ENCODE measurements at regions not wholly inside any gene's neighbourhood (a gene's known extent, or its start where the extent isn't known, plus 50 kb on each side); places are given as distances from the start of the nearest gene placed in this dataset.

DNA sequence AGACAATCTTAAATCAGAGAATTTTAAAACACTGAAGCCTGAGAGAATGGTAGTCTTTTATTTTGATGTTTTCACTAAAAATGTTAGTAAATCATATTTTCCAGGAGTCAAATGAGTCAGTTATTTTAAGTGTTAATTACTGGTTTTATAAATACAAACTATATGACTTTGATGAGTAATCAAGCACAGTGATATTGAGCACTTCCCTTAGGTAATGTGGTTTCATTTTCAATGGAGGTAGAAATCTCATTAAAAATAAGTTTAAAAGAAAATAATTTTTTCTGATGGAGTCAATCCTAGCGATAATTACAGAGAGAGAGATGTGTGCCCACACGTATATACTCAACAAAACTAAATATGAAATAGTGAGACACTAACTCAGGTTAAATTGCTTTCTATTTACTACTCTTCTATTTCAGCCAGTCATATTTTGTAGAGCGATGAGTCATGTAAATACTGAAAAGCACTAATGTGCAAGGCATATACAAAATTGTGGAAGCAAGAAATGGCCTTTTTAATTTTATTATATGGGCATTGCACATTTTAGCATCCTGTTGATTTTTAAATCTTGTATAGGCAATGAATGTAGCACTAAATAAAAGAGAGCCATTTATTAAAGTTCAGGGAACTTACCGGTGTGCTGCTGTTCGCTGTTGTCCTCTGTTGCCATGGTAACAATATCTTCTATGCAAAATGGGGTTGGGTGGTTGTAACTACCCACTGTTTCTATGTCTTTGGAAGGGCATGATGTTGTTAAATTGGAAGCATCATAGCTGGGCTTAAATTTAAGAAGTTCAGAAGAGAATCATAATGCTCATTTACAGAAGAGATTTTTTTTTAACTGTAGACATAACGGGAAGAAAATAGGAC, 513.7 kb downstream of the TLL1 start:
- TF ChIP-seq, protein P1, sequence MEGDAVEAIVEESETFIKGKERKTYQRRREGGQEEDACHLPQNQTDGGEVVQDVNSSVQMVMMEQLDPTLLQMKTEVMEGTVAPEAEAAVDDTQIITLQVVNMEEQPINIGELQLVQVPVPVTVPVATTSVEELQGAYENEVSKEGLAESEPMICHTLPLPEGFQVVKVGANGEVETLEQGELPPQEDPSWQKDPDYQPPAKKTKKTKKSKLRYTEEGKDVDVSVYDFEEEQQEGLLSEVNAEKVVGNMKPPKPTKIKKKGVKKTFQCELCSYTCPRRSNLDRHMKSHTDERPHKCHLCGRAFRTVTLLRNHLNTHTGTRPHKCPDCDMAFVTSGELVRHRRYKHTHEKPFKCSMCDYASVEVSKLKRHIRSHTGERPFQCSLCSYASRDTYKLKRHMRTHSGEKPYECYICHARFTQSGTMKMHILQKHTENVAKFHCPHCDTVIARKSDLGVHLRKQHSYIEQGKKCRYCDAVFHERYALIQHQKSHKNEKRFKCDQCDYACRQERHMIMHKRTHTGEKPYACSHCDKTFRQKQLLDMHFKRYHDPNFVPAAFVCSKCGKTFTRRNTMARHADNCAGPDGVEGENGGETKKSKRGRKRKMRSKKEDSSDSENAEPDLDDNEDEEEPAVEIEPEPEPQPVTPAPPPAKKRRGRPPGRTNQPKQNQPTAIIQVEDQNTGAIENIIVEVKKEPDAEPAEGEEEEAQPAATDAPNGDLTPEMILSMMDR (IDR thresholded peaks at IDR 0.05; ENCODE audit: low read length, missing control alignments): no peak
- H3K4me3 ChIP-seq (replicated peaks; ENCODE audit: low read depth, low read length): no peak overlapping the region
- peak; percentile 14 for DNase-seq (ENCODE audit: low read depth)

DNA sequence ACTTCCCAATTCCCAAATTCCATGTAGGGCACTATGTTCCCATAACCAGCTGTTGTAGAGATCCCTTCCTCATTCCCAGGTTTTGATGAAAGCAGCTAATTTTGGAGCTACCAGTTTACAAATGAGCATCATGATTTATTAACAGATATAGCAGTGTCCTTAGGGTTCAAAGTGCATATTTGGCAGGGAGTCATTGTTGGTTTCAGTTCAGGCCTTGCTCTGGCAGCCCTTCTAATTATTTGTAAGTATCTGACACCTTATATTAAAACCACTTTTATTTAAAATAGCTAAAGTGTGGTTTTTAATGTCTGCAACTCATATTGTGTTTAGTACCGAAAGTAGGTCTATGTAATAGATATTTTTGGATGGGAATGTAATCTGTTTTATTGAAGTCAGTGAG, 518.5 kb downstream of the TLL1 start:
- no peak for DNase-seq (ENCODE audit: low read depth)
- TF ChIP-seq, protein P1 (IDR thresholded peaks at IDR 0.05; ENCODE audit: low read length, missing control alignments): no peak
- no peak overlapping the region for H3K4me3 ChIP-seq (replicated peaks; ENCODE audit: low read depth, low read length)

DNA sequence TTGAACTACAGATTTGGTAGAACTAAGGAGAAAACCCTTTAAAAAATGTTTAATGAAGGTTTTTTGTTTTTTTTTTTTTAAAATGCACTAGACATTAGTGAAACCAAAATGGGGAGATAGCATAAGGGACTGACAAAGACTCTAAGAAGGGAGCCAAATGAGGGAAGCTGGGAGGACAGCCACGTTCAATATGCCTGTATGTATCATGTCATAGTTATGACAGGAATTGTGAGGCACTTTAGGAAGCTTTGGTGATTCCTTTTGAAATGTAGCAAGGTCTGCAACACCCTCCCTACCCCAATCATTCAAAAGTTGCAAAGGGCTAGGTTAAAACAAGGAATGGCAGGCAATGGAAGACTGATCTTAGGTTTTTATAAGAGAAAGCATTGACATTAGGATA, 526.0 kb downstream of the TLL1 start:
- H3K4me3 ChIP-seq (replicated peaks; ENCODE audit: low read depth, low read length): no peak overlapping the region
- TF ChIP-seq, protein P1 (IDR thresholded peaks at IDR 0.05; ENCODE audit: low read length, missing control alignments): no peak
- DNase-seq (ENCODE audit: low read depth): no peak

DNA sequence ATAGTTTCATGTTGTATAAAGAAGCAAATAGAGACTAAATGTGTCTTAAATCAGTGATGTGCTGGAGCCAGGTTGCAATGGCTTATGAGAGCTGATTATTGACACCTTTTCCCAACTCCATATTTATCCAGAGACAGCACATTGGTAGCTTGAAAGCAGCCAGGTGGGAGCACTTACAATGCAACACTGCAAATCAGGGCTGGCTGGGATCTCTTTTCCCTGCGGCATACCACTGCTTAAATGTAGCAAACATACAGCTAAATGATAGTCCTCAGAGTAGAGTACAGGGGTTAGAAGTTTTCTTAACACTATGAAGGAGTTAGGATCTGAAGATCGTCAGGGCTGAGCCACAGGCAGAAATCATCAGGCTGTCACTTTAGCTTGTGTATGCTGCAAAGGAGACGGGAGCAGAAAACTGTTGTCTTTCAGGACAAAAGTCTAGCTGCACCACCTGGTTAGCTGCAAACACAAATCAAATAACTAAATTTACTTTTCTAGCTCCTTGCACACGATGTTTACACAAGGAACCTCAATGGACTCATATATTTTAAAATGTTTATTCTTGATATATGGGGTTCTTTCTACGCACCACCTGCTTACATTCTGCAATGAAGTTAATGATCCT, 527.3 kb downstream of the TLL1 start:
- H3K4me3 ChIP-seq (replicated peaks; ENCODE audit: low read depth, low read length): no peak overlapping the region
- TF ChIP-seq, protein P1 (IDR thresholded peaks at IDR 0.05; ENCODE audit: low read length, missing control alignments): no peak
- DNase-seq (ENCODE audit: low read depth): no peak

- TF ChIP-seq, protein P1 (IDR thresholded peaks at IDR 0.05; ENCODE audit: low read length, missing control alignments): no peak
- H3K4me3 ChIP-seq (replicated peaks; ENCODE audit: low read depth, low read length): no peak overlapping the region
- no peak for DNase-seq (ENCODE audit: low read depth)
Measured at GRCh38 chr4:166413356-166413755, 540.3 kb downstream of the TLL1 start.

DNA sequence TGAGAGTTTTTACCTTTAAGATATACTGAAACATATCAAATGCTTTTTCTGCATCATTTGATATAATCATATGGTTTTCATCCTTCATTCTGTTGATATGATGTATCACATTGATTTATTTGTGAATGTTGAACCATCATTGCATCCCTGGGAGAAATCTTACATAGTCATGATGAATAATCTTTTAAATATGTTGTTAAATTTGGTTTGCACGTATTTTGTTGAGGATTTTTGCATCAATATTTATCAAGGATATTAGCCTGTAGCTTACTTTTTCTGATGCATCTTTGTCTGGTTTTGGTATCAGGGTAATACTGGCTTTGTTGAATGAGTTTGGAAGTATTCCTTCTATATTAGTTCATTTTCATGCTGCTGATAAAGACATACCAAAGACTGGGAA, 541.4 kb downstream of the TLL1 start:
- H3K4me3 ChIP-seq (replicated peaks; ENCODE audit: low read depth, low read length): no peak overlapping the region
- TF ChIP-seq, protein P1 (IDR thresholded peaks at IDR 0.05; ENCODE audit: low read length, missing control alignments): no peak
- DNase-seq (ENCODE audit: low read depth): no peak
